OCI-M2 (cell line): ENCODE measurements at regions not wholly inside any gene's neighbourhood (a gene's known extent, or its start where the extent isn't known, plus 50 kb on each side); places are given as distances from the start of the nearest gene placed in this dataset.
"Not testable (repeated sequence)": the region's sequence is repeated elsewhere in the genome, so short reads cannot be mapped to it uniquely, and the experiment has no call there.

Experiments
- DNase-seq: peaks from one replicate; lab custom pipeline; 2025; ENCODE audit not compliant: unreplicated experiment; lab: John Stamatoyannopoulos, UW

DNA sequence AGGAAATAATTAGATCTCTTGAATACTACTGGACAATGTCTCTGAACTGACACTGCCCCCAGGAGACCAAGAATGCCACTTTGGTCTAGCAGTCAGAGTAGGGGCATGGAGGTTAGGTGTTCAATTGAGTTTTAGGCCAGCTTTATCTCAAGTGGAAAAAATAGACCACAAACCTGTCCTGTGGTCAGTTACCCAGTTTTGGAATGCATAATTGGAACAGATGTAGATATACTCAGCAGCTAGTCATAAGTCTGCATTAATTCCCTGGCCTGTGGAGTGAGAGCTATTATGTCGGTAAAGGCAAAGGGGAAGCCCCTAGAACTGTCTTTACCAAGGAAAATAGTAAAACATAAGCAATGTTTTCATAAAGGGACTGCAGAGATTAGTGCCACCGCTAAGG is 587.7 kb downstream of the GLUD2 start:
- no peak for DNase-seq

- no peak for DNase-seq
Measured at GRCh38 chrX:121639781-121640180, 592.4 kb downstream of the GLUD2 start.

DNA sequence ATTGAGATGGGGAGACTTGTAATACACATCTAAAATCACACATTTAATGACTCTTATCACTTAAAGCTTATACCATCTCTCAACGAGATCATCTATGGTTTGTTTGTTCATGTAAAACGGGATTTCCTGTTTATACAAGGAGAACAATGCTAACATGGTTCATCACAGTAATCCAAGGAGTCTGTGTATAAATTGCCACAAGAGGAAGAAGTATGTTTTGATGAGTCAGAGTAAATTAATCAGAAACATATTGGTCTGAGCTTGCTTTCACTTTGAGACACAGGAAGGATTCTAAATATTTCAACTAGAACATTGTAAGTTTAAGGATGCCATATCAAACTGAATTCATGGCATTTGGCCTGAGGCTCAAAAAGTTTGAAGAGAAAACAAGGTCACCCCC is 594.1 kb downstream of the GLUD2 start:
- DNase-seq: no peak

GRCh38 chrX:121642415-121642814 is 595.0 kb downstream of the GLUD2 start:
- DNase-seq: no peak

DNA sequence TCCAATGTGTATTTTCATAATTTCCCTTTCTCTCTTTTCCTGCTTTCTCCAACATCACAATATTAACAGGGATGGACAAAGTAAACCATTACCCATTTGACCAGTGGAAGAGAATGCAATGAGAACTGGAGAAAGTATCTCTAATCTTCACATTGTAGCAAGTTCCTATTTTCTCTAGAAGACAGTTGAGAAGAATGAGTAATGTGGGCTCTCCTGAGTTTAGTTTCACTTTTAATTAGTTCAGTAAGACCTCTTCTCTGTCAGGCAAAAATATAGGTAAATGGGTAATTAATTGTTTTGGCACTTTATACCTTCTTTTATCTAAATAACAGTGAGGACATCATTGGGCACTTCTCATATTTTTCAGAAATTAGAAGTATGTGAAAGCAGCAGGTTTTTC is 602.0 kb downstream of the GLUD2 start:
- no peak for DNase-seq

DNA sequence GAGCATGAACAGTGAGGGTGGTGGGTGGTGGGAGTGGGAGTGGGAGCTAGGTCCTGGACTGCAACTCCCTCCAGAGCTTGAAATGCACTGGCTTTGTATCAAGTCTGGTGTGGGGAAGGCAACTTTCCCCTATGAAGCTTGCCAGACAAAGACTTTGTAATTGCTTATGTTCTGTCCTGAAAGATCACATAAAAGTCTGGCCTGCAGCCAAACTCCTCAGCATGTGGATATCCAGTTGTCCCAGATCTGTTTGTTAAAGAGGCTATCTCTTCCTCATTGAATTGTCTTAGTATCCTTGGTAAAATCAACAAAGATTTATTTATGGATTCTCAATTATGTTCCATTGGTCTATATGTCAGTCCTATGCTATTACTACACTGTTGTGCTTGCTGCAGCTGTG is 607.9 kb downstream of the GLUD2 start:
- no peak for DNase-seq

DNA sequence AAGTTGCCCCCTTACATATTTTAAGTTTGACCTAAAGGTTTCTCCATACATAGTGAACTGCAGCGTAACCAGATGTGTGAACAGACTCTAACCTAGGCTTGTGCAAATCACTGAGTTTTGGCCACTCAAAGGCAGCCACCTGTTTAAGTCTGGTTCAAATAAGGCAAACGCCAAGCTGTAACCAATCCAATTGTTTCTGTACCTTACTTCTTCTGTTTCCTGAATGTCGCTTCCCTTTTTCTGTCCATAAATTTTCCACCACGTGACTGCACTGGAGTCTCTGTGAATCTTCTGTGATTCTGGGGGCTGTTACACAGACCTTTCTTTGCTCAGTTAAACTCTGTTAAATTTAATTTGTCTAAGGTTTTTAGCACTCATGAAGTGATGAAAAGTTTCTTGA is 618.8 kb downstream of the GLUD2 start:
- DNase-seq: no peak

GRCh38 chrX:121671649-121672048 is 624.2 kb downstream of the GLUD2 start:
- DNase-seq: no peak

GRCh38 chrX:121709236-121709635 is 661.8 kb downstream of the GLUD2 start:
- not testable (repeated sequence) for DNase-seq

DNA sequence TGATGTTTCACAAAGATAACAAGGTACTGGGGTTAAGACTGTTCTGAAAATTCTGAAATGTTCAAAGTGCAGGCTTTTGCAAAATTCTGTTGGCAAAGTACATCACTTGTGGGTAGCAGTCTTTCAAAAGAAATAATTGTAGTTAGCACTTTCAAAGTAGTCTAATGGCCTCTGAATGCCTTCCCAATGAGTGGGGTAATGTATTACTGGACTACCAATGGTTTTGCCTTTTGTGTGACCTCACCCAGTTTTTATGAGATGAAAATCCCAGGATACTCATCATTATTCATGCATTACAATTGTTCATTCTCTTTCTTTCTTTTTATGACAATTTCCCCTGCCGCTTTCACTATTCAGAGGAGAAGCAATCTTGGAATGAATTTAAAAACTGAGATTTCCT is 686.1 kb downstream of the GLUD2 start:
- no peak for DNase-seq

DNA sequence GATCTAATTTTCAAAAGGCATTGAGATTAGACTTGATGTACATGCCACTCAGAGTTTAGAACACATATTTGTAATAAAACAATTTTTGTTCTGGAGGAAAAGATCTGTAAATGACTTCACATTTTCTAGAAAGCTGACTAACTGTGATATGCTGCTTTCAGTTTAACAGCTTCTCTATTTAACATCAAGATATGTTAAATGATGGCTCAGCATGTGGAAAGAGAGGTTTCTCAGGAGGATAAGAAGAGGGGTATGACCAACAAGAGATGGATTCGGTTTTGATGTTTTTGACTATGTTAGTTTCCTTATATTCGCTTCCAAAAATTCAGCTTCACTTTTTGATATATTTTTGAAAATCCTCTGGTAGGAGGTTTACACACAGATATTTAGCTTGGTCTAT is 698.7 kb downstream of the GLUD2 start:
- DNase-seq: no peak

GRCh38 chrX:121753602-121754001 is 706.2 kb downstream of the GLUD2 start:
- DNase-seq: not testable (repeated sequence)

- no peak for DNase-seq
Measured at GRCh38 chrX:121754301-121754700, 706.9 kb downstream of the GLUD2 start.

DNA sequence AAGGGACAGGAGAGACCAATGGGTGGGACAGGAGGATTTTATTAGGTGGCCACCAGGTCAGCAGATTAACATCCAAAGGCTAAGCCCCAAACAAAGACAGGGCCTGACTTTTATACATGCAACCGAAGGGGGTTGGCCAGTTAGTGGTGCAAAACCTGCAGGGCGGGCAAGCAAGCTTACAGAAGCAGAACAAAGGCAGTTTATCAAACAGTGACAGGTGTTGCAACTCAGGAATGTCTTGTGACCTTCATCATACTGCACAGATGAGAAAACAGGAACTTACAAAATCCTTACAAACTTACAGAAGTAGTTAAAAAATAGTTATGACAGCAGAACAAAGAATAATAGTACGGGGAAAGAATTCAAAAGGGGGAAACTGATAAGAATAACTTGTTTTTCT is 708.1 kb downstream of the GLUD2 start:
- no peak for DNase-seq

DNA sequence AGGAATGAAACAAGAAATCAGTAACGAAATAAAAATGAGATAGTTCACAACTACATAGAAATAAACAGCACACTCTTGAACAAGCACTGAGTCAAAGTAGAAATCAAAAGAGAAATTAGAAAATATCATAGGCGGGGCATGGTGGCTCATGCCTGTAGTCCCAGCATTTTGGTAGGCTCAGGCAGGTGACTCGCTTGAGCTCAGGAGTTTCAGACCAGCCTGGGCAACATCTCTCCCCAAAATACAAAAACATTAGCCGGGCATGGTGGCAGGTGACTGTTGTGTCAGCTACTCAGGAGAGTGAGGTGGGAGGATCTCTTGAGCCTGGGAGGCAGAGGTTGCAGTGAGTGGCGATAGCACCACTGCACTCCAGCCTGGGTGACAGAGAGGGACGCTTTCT is 714.4 kb downstream of the GLUD2 start:
- no peak for DNase-seq

DNA sequence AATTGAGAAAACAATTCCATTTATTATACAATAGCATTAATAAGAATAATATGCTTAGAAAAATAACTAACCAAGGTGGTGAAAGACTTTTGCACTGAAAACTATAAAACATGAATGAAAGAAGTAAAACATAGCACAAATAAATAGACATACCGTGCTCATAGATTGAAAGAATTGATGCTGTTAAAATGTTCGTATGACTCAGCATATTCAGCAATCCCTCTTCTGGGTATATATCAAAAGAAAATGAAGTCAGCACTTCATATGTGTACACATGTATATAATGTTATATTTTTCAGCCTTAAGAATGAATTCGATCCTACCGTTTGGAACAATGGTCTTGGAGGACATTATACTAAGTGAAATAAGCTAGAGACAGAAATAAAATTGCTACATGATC is 716.3 kb downstream of the GLUD2 start:
- no peak for DNase-seq

DNA sequence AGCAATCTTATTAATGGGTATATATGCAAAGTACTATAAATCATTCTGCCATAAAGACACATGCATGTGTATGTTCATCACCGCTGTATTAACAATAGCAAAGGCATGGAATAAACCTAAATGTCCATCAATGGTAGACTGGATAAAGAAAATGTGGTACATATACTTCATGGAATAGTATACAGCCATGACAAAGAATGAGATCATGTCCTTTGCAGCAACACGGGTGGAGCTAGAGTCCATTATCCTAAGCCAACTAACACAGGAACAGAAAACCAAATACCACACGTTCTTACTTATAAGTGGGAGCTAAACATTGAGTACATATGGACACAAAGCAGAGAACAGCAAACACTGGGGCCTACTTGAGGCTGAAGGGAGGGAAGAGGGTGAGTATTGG is 720.8 kb downstream of the GLUD2 start:
- DNase-seq: not testable (repeated sequence)

GRCh38 chrX:121781991-121782390 is 734.6 kb downstream of the GLUD2 start:
- DNase-seq: no peak

GRCh38 chrX:121782544-121782943 is 735.1 kb downstream of the GLUD2 start:
- no peak for DNase-seq

- no peak for DNase-seq
Measured at GRCh38 chrX:121782976-121783375, 735.6 kb downstream of the GLUD2 start.

DNA sequence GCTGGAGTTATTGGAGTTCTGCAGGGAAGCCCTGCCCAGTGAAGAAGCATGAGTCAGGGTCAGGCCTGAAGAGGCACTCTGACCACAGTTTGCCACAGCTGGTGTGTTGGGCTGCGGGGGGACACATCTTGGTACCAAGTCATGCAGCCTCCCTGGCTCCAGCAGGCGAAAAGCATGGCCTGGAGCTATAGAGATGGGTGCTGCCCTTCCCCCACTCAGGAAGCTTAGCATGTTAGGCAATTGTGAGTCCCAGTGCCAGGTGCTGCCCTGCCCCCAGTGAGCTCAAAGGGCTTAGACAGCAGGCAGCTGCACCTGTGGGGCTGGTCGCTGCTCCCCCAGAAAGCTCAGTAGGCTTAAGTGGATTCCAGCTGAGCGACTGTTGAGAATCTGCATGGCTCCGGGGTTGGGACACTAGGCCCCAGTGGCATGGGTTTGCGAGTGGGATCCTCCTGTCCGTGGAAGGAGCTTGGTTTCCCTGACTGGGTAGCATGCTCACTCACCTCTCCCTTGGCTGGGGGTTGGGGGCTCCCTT is 755.5 kb downstream of the GLUD2 start:
- no peak for DNase-seq

DNA sequence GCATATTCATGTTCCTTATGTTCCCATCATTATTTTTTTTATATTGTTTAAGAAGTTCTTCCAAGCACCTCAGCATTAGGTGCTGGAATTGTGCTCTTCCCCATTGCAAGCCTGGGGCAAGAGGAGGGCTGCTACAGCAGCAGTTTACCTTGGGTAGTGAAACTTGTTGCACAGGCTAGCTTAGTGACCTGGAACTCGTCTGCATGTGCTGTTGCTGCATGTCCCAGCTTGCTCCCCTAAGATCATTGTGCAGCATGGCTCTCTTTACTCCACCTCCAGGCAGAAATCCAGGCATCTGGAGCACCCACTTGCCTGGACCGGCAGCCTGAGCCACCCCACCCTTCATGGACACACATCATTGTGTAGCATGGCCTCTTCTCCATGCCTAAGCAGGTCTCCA is 776.0 kb downstream of the GLUD2 start:
- DNase-seq: no peak

DNA sequence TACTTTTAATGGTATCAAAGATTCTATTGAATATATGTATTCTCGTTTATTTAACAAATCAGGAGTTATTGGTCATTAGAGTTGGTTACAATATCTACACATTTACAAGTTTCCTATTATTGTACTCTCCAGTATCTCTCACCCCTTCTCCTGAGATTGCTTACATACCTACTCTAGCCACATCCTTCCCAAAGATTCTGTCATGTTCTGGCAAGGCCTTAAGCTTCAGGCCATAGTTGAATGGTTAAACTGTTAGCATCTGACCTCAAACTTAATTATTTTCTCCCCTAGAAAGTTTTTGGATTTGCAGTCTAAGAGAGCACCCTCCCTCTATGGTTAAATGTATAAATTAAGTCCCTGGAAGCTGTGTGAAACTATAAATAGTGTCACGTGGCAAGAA is 784.2 kb downstream of the GLUD2 start:
- DNase-seq: no peak

DNA sequence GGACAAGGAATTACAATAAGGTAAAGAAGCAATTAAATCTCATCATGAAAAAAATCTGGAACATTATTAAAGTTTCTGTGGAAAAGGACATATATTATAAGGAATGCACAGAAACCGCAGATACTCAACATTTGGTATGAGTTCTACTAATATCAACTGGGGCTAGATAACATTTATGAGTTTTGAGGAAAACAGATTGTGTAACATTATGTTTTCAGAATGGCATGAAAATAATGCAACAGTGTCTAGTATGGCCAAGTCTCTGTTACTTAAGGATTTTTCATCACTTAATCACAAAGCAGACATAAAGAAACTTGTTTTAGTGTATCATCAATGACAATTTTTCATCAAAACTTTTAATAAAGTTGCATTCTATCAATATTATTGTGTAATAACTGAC is 785.0 kb downstream of the GLUD2 start:
- no peak for DNase-seq
